BJ (cell line): ENCODE measurements at regions not wholly inside any gene's neighbourhood (a gene's known extent, or its start where the extent isn't known, plus 50 kb on each side); places are given as distances from the start of the nearest gene placed in this dataset.

ENCODE experiments used
- CTCF ChIA-PET: fragments of 350-600 bp; formaldehyde crosslinking; extraction: SDS; loops from one replicate; lab custom pipeline; 2021; ENCODE audit warnings: antibody characterized with exemption, inconsistent platforms; lab: Yijun Ruan, JAX
- POLR2A ChIA-PET: fragments of 300-600 bp; sonication (Branson Sonifier 250); formaldehyde crosslinking; extraction: SDS; loops from one replicate; lab custom pipeline; 2021; ENCODE audit warnings: antibody characterized with exemption; lab: Charles Lee
- DNase-seq: peaks from one replicate; pipeline ENCODE4 v3.0.0-alpha.2; 2011; ENCODE audit warnings: low read depth
- H3K27me3 ChIP-seq: 2 replicates; pipeline ENCODE4 v1.6.0; 2011; ENCODE audit warnings: low read length; ENCODE audit not compliant: control insufficient read depth, insufficient read depth
- H3K36me3 ChIP-seq: 2 replicates; pipeline ENCODE4 v1.5.1; 2011; ENCODE audit warnings: low read length; ENCODE audit not compliant: control insufficient read depth, insufficient read depth
- H3K4me3 ChIP-seq: 2 replicates; pipeline ENCODE4 v1.5.1; 2011; ENCODE audit warnings: low read depth, mild to moderate bottlenecking, control low read depth, low read length
- TF ChIP-seq, protein P1 (sequence below): IDR thresholded peaks from 2 replicates; pipeline ENCODE4 v1.5.1; 2011; ENCODE audit warnings: low read depth, mild to moderate bottlenecking, control low read depth, inconsistent platforms, low read length, moderate library complexity; ENCODE audit not compliant: insufficient read depth

DNA sequence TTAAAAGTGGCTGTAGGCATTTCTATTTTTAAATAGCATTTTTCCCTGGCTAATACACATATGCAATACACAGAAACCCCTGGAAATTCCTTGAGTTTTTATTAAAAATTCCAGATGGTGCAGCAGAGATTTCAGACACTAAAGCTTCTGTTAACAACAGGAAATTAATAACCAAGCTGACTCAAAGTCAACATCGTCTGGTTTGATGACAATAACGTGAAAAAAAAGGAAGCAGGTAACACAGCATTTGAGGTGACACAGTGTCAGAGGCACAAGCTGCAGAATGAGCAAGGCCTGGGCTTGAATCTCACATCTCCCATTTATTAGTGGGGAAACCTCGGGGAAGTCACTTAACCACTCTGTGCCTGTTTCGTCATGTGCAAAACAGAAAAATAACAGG, 64.6 kb upstream of the GJB5 start:
- CTCF ChIA-PET: interaction anchor here (1.6 kb wide), 1 partner anchor 8 kb away, joined by 6 read pairs; no protein-coding TSS in a partner anchor

DNA sequence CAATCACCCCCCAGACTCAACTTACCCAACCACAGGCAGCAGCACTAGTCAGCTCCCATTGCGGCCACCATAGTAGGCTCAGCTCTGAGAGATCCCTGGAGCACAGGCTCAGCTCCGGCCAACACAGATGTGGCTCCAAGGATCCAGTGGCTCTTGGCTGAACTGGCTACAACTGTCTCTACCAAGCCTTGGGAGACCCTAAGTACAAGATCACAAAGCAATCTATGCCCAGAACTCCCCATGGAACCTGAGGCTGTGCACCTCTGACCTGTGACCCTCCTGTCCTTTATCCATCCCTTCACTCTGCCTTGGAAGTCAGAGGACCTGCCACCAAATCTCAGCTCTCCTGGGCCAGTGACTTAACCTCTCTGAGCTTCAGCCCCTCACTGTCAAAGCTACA, 61.8 kb upstream of the GJB5 start:
- TF ChIP-seq, protein P1, sequence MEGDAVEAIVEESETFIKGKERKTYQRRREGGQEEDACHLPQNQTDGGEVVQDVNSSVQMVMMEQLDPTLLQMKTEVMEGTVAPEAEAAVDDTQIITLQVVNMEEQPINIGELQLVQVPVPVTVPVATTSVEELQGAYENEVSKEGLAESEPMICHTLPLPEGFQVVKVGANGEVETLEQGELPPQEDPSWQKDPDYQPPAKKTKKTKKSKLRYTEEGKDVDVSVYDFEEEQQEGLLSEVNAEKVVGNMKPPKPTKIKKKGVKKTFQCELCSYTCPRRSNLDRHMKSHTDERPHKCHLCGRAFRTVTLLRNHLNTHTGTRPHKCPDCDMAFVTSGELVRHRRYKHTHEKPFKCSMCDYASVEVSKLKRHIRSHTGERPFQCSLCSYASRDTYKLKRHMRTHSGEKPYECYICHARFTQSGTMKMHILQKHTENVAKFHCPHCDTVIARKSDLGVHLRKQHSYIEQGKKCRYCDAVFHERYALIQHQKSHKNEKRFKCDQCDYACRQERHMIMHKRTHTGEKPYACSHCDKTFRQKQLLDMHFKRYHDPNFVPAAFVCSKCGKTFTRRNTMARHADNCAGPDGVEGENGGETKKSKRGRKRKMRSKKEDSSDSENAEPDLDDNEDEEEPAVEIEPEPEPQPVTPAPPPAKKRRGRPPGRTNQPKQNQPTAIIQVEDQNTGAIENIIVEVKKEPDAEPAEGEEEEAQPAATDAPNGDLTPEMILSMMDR: no peak
- no peak overlapping the region for H3K4me3 ChIP-seq
- H3K27me3 ChIP-seq: no peaks in the 10 kb centered on the region
- ChIA-PET POLR2A (no interaction called here), CTCF (interaction anchor here (1.6 kb wide), 1 partner anchor 11 kb away, joined by 6 read pairs; no protein-coding TSS in a partner anchor)
- DNase-seq: no peak
- H3K36me3 ChIP-seq: no peaks in the 10 kb centered on the region

More for the DNA sequence above, 64.6 kb upstream of the GJB5 start:
- Histone ChIP-seq H3K27me3 (no peaks in the 10 kb centered on the region), H3K4me3 (no peak overlapping the region), H3K36me3 (no peaks in the 10 kb centered on the region)
- TF ChIP-seq, protein P1: no peak
- POLR2A ChIA-PET: no interaction called here
- DNase-seq: no peak

DNA sequence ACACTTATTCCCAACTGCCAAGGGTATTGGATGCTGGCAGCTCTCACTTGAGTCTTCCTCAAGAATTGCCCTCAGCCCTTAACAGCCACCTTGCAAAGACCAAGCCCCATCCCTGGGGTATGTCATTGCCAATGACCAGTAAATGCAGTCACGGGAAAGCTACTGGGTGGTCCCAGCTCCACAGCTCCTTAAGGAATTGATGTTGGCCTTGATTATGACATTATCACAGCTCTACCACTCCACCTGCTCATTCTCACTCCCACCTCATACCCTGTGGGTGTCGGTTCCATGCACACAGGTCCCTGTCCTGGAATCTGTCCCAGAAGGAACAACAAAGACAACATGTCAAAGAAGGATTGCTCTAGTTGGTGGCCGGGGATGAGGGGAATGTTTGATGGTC, 60.5 kb upstream of the GJB5 start:
- no peaks in the 10 kb centered on the region for H3K27me3 ChIP-seq
- DNase-seq: no peak
- no peak overlapping the region for H3K4me3 ChIP-seq
- ChIA-PET POLR2A (no interaction called here), CTCF (interaction anchor here (0.6 kb wide), 1 partner anchor 1060 kb away, joined by 3 read pairs; no protein-coding TSS in a partner anchor)
- no peaks in the 10 kb centered on the region for H3K36me3 ChIP-seq
- TF ChIP-seq, protein P1: no peak

DNA sequence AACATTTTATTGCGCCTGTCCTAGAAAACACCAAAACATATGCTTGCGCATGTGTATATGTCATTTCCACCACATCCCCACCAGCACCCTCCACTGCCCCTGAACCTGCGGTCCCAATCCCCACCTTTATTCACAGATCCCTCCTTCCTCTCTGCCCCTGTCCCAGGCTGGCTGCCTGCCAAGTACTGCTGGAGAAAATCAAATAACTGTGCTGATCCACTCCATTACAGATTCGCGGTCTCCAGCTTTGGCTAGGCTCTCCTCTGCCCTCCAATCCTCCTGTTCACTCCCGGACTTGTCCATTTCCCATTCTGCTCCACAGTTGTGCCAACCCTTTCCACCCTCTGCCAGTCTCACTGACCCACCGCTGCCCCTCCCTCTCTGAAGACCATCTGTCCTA, 59.3 kb upstream of the GJB5 start:
- ChIA-PET CTCF (no interaction called here), POLR2A (no interaction called here)
- TF ChIP-seq, protein P1: no peak
- no peak for DNase-seq
- Histone ChIP-seq H3K27me3 (no peaks in the 10 kb centered on the region), H3K4me3 (no peak overlapping the region), H3K36me3 (no peaks in the 10 kb centered on the region)

DNA sequence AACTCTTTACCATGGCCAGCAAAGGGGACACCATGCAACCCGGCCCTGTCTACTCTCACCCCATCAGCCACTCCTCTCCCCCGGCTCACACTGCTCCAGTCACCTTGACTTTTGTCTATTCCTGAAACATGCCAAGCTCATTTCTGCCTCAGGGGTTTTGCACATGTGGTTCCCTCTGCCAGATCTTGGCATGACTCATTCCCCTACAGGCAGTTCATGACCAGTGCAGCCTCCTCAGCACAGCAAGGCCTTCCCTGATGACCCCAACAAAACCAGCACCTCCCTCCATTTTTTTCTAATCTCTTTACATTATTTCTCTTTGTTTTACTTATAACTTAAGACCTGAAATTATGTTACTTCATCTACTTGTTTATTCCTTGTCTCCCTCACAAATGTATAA, 58.6 kb upstream of the GJB5 start:
- DNase-seq: no peak
- no peaks in the 10 kb centered on the region for H3K27me3 ChIP-seq
- H3K36me3 ChIP-seq: no peaks in the 10 kb centered on the region
- ChIA-PET CTCF (interaction anchor here (0.8 to 0.9 kb wide), 2 partner anchors 9 to 14 kb away, joined by 3 read pairs; no protein-coding TSS in a partner anchor), POLR2A (no interaction called here)
- H3K4me3 ChIP-seq: no peak overlapping the region
- TF ChIP-seq, protein P1: no peak
